GM21447 (cell line): ENCODE measurements at regions not wholly inside any gene's neighbourhood (a gene's known extent, or its start where the extent isn't known, plus 50 kb on each side); places are given as distances from the start of the nearest gene placed in this dataset.
"Not testable (repeated sequence)": the region's sequence is repeated elsewhere in the genome, so short reads cannot be mapped to it uniquely, and the experiment has no call there.

Source experiments
- ATAC-seq: cut with Tn5 transposase; IDR thresholded peaks from one replicate; pipeline ENCODE4 v1.9.1; 2021; ENCODE audit not compliant: unreplicated experiment

DNA sequence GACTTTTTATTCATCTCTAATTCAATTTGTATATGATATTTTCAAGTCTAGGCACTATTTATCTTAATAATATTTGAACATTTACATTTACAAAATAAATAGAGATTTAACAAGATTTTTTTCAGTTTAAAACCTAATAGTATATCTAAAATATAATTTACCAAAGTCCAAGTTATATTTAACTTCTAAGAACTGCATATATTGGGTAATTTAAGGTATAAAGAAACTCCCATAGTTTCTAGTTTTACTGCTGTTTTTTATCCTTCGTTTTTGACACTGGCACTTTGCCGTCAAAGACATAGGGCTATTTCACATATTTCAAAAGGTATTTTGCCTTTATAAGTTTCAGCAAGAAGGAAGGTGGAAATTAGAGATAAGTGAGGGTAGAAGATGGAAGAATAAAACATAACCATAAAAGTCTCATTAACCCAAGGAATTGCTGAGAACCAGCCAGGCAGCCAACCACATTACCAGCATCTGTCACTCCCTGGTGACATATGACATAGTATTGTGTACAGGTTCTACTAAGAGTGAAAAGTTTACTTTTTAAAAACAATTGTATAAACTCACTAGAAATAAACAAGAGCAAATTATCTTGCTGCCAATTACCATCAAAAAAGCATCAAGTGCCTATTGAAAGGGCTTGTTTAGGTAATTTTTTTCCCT, 251.5 kb downstream of the NSUN3 start:
- ATAC-seq = no peak

GRCh38 chr3:94317017-94317416, 254.2 kb downstream of the NSUN3 start:
- ATAC-seq = no peak

GRCh38 chr3:94323596-94323995, 260.7 kb downstream of the NSUN3 start:
- ATAC-seq = no peak

DNA sequence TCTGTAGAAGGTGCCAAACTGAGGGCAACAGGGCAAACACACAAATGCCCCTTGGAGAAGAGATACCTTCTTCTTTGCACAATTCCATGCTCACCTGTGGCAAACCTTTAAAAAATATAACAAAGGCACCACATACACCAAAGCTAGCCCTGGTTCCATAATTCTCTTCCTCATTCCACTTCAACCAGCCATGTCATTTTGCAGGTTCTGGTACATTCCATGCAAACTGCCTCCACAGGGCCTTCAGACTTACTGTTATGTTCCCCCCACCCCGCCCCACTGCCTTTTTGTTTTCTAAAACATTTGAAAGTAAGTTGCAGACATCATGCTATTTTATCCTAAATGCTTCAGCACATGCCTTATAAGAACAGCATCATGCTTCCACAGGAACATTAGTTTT, 269.0 kb downstream of the NSUN3 start:
- ATAC-seq = no peak

DNA sequence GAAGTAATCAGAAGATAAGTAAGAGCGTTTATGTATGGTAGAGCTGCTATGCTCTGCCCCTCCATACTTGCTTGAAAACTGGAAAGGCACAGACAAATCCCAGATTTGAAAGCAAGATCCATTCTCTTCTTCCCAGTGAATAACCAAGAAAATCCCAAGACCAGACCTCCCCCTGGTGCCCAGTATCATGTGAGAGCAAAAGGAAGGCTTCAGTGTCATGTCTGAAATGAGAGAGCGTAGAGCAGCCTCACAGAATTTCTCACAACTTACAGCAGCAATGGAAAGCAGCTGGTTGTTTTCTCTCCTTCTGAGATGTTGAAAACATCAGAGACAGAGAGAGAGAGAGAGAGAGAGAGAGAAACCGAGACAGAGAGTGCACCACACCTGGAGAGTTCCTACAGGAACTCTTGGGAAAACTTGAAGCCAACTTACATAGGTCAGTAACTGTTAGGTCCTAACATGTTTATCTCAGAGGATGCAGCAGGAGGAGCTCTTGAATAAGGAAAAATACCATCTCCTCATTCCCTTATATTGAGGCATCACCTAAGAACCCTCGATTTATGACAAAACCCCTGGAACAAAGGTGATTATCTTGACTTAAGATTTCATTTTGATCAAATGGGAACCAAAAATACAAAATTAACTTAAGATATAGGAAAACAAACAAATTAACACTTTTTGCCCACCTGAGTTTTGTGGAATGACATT, 273.3 kb downstream of the NSUN3 start:
- no peak for ATAC-seq

DNA sequence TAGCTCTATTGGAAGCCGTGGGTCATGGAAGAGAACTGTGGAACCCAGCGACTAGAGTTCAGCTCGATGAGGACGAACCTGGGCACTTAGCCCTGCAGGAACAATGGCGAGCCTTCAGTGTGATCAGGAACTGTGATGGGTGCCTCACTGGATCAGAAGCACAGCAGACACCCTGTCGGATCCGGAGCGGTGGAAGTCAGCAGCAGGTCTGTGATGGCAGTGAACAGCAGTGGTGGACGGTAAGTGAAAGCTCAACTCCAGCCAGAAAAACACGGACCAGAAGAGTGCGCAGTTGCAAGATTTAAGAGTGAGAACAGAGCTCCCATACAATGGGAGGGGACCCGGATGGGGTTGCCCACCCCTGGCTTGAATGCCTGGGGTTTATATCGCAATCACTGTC, 282.2 kb downstream of the NSUN3 start:
- ATAC-seq = no peak

- no peak for ATAC-seq
Measured at GRCh38 chr3:94349310-94349878, 286.5 kb downstream of the NSUN3 start.

DNA sequence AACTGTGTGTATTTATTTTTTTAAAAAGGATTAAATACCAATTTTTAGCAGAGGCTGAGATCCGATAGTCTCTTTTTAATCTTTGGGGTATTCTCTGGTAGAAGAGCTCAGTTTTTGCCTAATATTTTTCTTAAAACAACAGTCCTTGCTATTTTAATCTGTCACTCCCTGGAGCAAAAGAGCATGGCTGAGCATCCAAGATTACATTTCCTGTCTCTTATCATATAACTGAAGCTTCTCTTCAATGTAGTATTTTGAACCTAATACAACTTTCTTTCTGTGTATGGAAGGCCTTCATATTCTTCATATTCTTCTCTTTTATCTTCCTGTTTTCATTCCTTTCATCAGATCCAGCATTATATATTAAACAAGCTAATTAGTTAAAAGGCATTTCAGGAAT, 293.7 kb downstream of the NSUN3 start:
- no peak for ATAC-seq

DNA sequence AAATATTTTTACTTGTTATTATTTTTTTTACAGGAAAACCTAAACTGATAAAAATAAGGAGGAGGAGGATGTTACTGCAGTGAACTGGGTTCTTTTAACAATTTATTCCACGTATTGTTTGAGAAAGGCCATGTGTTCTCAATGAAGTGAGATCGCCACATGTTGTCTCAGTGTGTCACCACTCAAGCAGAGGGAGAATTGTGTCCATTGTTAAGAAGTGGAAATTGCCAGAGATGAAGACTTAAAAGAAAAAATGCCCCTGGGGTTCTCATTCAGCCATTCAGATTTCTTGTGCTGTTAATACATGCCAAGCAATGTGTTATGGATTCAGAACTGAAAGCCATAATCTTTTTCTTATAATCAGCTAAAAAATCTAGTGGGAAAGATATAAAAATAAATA, 297.1 kb downstream of the NSUN3 start:
- no peak for ATAC-seq

- ATAC-seq = no peak
Measured at GRCh38 chr3:94360987-94361386, 298.1 kb downstream of the NSUN3 start.

DNA sequence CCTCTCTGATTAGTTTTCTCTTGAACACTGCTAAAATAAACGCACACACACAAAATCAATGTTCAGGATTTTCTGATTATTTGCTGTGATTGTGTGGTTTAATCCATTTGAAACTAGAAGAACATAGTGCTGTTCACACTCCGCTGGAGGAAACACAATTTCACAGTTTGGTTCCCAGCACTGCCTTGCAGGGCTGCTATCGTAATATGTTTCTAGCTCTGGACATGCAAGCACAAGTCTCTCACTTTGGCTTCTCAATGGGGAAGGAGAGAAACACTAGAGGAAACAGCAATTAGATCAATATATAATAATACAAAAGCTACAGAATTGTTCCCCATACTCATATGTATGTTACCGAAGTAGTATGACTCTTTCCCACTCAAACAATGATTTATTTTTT, 299.5 kb downstream of the NSUN3 start:
- no peak for ATAC-seq

DNA sequence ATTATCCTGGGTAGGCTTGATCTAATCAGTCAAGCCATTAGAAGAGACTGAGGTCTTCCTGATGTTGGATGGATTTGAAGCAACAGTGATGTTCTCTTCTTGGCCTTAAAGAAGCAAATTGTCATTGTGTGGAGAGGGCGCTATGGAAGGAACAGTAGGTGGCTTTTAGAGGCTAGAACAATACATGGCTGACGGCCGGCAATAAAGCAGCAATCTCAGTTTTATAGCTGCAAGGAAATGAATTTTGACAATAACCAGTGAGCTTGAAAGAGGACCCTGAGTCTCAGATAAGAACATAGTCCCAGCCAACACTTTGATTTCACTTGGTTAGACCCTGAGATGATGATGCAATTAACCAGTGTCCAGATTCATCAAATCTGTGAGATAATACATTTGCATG, 302.1 kb downstream of the NSUN3 start:
- ATAC-seq = no peak

DNA sequence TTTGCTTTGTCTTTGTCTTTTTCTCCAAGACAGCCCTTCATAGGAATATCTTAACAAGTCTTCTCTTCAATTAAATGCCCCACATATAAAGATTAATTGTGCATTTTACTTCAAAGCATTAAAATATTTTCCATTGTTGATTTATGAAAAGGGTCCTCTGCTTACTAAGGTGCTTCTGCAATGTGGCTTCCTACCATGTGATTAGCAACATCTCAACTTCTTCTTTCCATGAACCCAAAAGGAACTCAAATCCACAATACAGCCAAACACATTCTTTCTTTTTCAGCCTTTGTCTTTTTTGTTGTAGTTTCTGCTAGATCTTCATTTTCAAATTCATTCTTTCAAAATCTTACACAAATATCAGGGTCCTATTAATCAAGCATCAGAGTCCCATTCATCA, 309.2 kb downstream of the NSUN3 start:
- ATAC-seq = no peak

- no peak for ATAC-seq
Measured at GRCh38 chr3:94373456-94373855, 310.6 kb downstream of the NSUN3 start.

GRCh38 chr3:94374439-94375161, 311.7 kb downstream of the NSUN3 start:
- ATAC-seq = no peak

DNA sequence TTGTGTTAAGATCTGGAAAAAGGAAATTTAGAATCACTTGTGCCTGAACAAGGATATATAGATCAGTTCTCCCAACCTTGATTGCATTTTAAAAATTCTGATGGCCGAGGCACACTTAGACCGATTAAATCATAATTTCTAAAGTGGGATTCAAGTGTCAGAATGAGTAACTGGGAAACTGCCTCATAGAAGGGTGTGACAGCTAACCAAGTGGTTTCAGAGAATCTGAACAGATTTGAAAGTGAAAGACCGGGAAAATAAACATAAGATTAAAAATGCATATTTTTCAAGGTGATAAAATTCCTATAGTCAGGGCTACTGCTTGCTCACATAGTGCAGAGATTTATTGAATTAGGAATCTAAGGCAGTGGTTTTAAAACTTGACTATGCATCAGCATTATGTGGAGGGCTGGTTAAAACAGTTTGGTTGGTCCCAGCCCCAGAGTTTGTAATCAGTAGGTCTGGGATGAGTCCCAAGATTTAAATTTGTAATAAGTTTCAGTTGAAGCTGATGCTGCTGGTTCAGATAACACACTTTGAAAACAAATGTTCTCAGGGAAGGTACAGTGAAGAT, 314.3 kb downstream of the NSUN3 start:
- ATAC-seq = not testable (repeated sequence)

GRCh38 chr3:94377863-94378262, 315.0 kb downstream of the NSUN3 start:
- ATAC-seq = not testable (repeated sequence)

- ATAC-seq = no peak
Measured at GRCh38 chr3:94378322-94378721, 315.5 kb downstream of the NSUN3 start.

- no peak for ATAC-seq
Measured at GRCh38 chr3:94379264-94379663, 316.4 kb downstream of the NSUN3 start.

DNA sequence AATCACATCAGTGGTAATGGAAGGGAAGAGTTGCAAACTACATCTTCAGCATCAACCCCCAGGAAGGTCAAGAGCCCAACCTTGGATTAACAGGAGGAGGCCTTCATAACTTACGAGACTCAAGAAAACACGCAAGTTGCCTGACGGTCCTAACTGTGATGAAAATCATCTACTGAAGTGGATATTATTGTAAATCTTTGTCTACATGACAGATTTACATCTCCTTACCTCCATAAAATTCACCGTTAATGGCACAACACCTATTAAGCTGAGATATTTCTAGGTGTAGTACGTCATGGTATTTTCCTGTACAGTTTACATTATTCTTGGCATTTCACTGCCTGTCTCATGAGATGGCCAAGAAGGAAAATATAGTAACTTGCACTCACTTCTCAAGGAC, 332.0 kb downstream of the NSUN3 start:
- no peak for ATAC-seq

DNA sequence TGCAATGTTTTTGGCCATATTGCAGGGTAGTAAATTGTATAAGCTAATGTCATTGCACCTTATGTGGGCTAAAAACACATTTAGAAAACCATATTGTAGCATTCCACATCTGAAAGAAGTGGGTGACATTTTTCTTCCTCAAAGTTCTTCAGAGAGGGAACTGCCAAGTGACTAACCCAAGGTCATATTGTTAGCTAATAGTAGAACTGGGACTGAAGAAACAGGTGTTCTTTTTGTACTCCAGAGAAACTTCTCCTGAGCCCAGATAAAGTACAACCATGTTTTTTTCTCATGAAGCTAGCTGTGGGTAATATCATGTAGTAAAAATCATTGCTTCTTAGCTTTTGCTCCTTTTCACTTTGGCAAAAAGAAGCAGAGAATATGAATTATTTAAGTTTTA, 333.0 kb downstream of the NSUN3 start:
- ATAC-seq = no peak

- ATAC-seq = no peak
Measured at GRCh38 chr3:94398036-94398435, 335.2 kb downstream of the NSUN3 start.
